IMR-90 (cell line): ENCODE measurements at regions not wholly inside any gene's neighbourhood (a gene's known extent, or its start where the extent isn't known, plus 50 kb on each side); places are given as distances from the start of the nearest gene placed in this dataset.

ENCODE experiments used
- ATAC-seq: fragments of 200-7000 bp; cut with Tn5 transposase; 2 replicates; pipeline ENCODE4 v1.9.1; 2020; ENCODE audit warnings: low read depth, mild to moderate bottlenecking, moderate library complexity
- BruUV-seq: library from RNA; stranded (reverse); fragments of 400-500 nt; replicated peaks from 2 replicates; lab custom pipeline; 2021; lab: Mats Ljungman, UMichigan
- CTCF ChIA-PET: fragments of 300-600 bp; formaldehyde crosslinking; extraction: SDS; loops from one replicate; lab custom pipeline; 2021; ENCODE audit warnings: antibody characterized with exemption; lab: Yijun Ruan, JAX
- POLR2A ChIA-PET: fragments of 300-600 bp; sonication (Branson Sonifier 250); formaldehyde crosslinking; loops from one replicate; lab custom pipeline; 2022; ENCODE audit warnings: antibody characterized with exemption; ENCODE audit not compliant: unreplicated experiment; lab: Charles Lee
- DNase-seq: peaks from one replicate; pipeline ENCODE4 v3.0.0; 2013
- H2AFZ ChIP-seq: replicated peaks from 2 replicates; pipeline ENCODE3; 2013; ENCODE audit warnings: low read length, mild to moderate bottlenecking; ENCODE audit not compliant: poor library complexity
- H2AK5ac ChIP-seq: 2 replicates; pipeline ENCODE4 v1.6.1; 2013; ENCODE audit warnings: low read depth, low read length, inconsistent platforms
- H2AK9ac ChIP-seq: replicated peaks from 2 replicates; pipeline ENCODE3; 2013; ENCODE audit warnings: mild to moderate bottlenecking, low read depth, low read length, moderate library complexity; ENCODE audit not compliant: poor library complexity
- H2BK120ac ChIP-seq: 2 replicates; pipeline ENCODE4 v1.6.1; 2013; ENCODE audit warnings: low read depth, low read length, inconsistent platforms
- H2BK15ac ChIP-seq: 3 replicates; pipeline ENCODE4 v1.6.1; 2013; ENCODE audit warnings: low read depth, low read length, inconsistent platforms
- H2BK20ac ChIP-seq: 2 replicates; pipeline ENCODE4 v1.6.1; 2013; ENCODE audit warnings: low read depth, mild to moderate bottlenecking, inconsistent platforms, low read length, moderate library complexity
- H2BK5ac ChIP-seq: 2 replicates; pipeline ENCODE4 v1.6.1; 2013; ENCODE audit warnings: mild to moderate bottlenecking, low read depth, low read length, inconsistent platforms; ENCODE audit not compliant: poor library complexity, severe bottlenecking
- H3K14ac ChIP-seq: replicated peaks from 2 replicates; pipeline ENCODE4 v1.6.1; 2013; ENCODE audit warnings: low read depth, low read length, inconsistent platforms
- H3K18ac ChIP-seq: 2 replicates; pipeline ENCODE4 v1.6.1; 2013; ENCODE audit warnings: low read depth, low read length, control low read depth
- H3K23ac ChIP-seq: 2 replicates; pipeline ENCODE4 v1.6.1; 2013; ENCODE audit warnings: low read depth, low read length, inconsistent platforms
- H3K27ac ChIP-seq: 2 replicates; pipeline ENCODE4 v1.5.1; 2013; ENCODE audit warnings: mild to moderate bottlenecking, control low read depth, low read length; ENCODE audit not compliant: insufficient read depth
- H3K27me3 ChIP-seq: 2 replicates; pipeline ENCODE4 v1.6.1; 2013; ENCODE audit warnings: low read length; ENCODE audit not compliant: control insufficient read depth, insufficient read depth
- H3K36me3 ChIP-seq: 2 replicates; pipeline ENCODE4 v1.6.1; 2013; ENCODE audit warnings: low read length, mixed read lengths; ENCODE audit not compliant: control insufficient read depth, insufficient read depth
- H3K4ac ChIP-seq: 2 replicates; pipeline ENCODE4 v1.6.1; 2013; ENCODE audit warnings: low read depth, low read length, inconsistent platforms
- H3K4me1 ChIP-seq: 2 replicates; pipeline ENCODE4 v1.6.1; 2013; ENCODE audit warnings: low read length, mixed read lengths; ENCODE audit not compliant: control insufficient read depth, insufficient read depth
- H3K4me2 ChIP-seq: 2 replicates; pipeline ENCODE4 v1.6.1; 2013; ENCODE audit warnings: low read depth, mild to moderate bottlenecking, control low read depth, low read length, moderate library complexity
- H3K4me3 ChIP-seq: 2 replicates; pipeline ENCODE4 v1.5.1; 2013; ENCODE audit warnings: low read depth, mild to moderate bottlenecking, control low read depth, low read length, moderate library complexity; ENCODE audit not compliant: insufficient read depth
- H3K56ac ChIP-seq: 2 replicates; pipeline ENCODE4 v1.6.1; 2013; ENCODE audit warnings: low read length, inconsistent platforms; ENCODE audit not compliant: insufficient read depth; ENCODE audit errors: extremely low read depth
- H3K79me1 ChIP-seq, 2 experiments: 2 replicates each; pipeline ENCODE4 v1.6.1; 2013; ENCODE audit warnings: low read length in 2 of 2, inconsistent platforms in 1 of 2, low read depth in 1 of 2
- H3K9ac ChIP-seq: 2 replicates; pipeline ENCODE4 v1.6.1; 2013; ENCODE audit warnings: low read depth, low read length, control low read depth
- H3K9me1 ChIP-seq: 2 replicates; pipeline ENCODE4 v1.6.1; 2013; ENCODE audit warnings: low read length, inconsistent platforms; ENCODE audit not compliant: insufficient read depth
- H3K9me3 ChIP-seq: 2 replicates; pipeline ENCODE4 v1.6.1; 2013; ENCODE audit warnings: low read length; ENCODE audit not compliant: control insufficient read depth, insufficient read depth
- H4K20me1 ChIP-seq: 2 replicates; pipeline ENCODE4 v1.6.1; 2013; ENCODE audit warnings: low read length, inconsistent platforms; ENCODE audit not compliant: insufficient read depth
- H4K5ac ChIP-seq: 2 replicates; pipeline ENCODE4 v1.6.1; 2013; ENCODE audit warnings: mild to moderate bottlenecking, low read depth, low read length, control low read depth
- H4K8ac ChIP-seq, 2 experiments: 2 replicates each; pipeline ENCODE4 v1.6.1; 2013; ENCODE audit warnings: low read depth in 2 of 2, low read length in 2 of 2, control low read depth in 1 of 2, inconsistent platforms in 1 of 2
- H4K91ac ChIP-seq: 2 replicates; pipeline ENCODE4 v1.6.1; 2013; ENCODE audit warnings: low read depth, low read length, inconsistent platforms; ENCODE audit not compliant: insufficient read depth
- BHLHE40 ChIP-seq: fragments of 150-350 bp; IDR thresholded peaks from 2 replicates; pipeline ENCODE4 v1.6.1; 2016; ENCODE audit warnings: mild to moderate bottlenecking, low read depth, low read length
- CEBPB ChIP-seq: IDR thresholded peaks from 2 replicates; pipeline ENCODE4 v1.6.1; 2012; ENCODE audit warnings: low read depth, low read length, improper control_type of control experiment
- CHD1 ChIP-seq: IDR thresholded peaks from 2 replicates; pipeline ENCODE4 v1.6.1; 2012; ENCODE audit warnings: low read depth, low read length, improper control_type of control experiment
- ELK1 ChIP-seq: fragments of 150-350 bp; IDR thresholded peaks from 2 replicates; pipeline ENCODE4 v1.6.1; 2016; ENCODE audit warnings: low read depth, mild to moderate bottlenecking, low read length, moderate library complexity, borderline replicate concordance
- FOS ChIP-seq: fragments of 150-350 bp; IDR thresholded peaks from 2 replicates; pipeline ENCODE4 v1.6.1; 2016; ENCODE audit warnings: low read depth, low read length
- MAFK ChIP-seq: IDR thresholded peaks from 2 replicates; pipeline ENCODE4 v1.6.1; 2012; ENCODE audit warnings: low read depth, low read length, improper control_type of control experiment
- MAZ ChIP-seq: IDR thresholded peaks from 2 replicates; pipeline ENCODE4 v1.6.1; 2012; ENCODE audit warnings: low read depth, mild to moderate bottlenecking, low read length, improper control_type of control experiment, moderate library complexity, borderline replicate concordance
- MXI1 ChIP-seq: IDR thresholded peaks from 2 replicates; pipeline ENCODE4 v1.6.1; 2012; ENCODE audit warnings: low read depth, mild to moderate bottlenecking, low read length, moderate library complexity, borderline replicate concordance
- NFE2L2 ChIP-seq: fragments of 150-350 bp; IDR thresholded peaks from 2 replicates; pipeline ENCODE4 v1.6.1; 2016; ENCODE audit warnings: low read depth, mild to moderate bottlenecking, low read length
- POLR2A ChIP-seq: IDR thresholded peaks from 2 replicates; pipeline ENCODE4 v1.6.1; 2012; ENCODE audit warnings: mild to moderate bottlenecking, low read depth, low read length
- RAD21 ChIP-seq: IDR thresholded peaks from 2 replicates; pipeline ENCODE4 v1.6.1; 2012; ENCODE audit warnings: low read length, improper control_type of control experiment
- RCOR1 ChIP-seq: IDR thresholded peaks from 2 replicates; pipeline ENCODE4 v1.6.1; 2012; ENCODE audit warnings: mild to moderate bottlenecking, low read length, improper control_type of control experiment; ENCODE audit not compliant: insufficient replicate concordance
- RFX5 ChIP-seq: IDR thresholded peaks from 2 replicates; pipeline ENCODE4 v1.8.0; 2012; ENCODE audit warnings: low read depth, mild to moderate bottlenecking, low read length, moderate library complexity
- SMC3 ChIP-seq: fragments of 150-350 bp; IDR thresholded peaks from 2 replicates; pipeline ENCODE4 v1.6.1; 2016; ENCODE audit warnings: low read depth, mild to moderate bottlenecking, antibody characterized with exemption, low read length, moderate library complexity
- USF2 ChIP-seq: fragments of 150-350 bp; IDR thresholded peaks from 2 replicates; pipeline ENCODE4 v1.6.1; 2017; ENCODE audit warnings: mild to moderate bottlenecking, antibody characterized with exemption, low read length, low read depth
- WGBS, 2 experiments: methylation state at CpG; one replicate each; pipeline versions ENCODE4 v1.1.5 to v1.1.7; 2013; ENCODE audit warnings: missing lambda C conversion rate in 2 of 2; ENCODE audit not compliant: insufficient read length in 1 of 2; ENCODE audit errors: extremely low coverage in 2 of 2; 5-methylcytosine and 5-hydroxymethylcytosine counted together
- dilution Hi-C: fragments of 300-500 bp; cut with HindIII; formaldehyde crosslinking; loops from one replicate; pipeline ENCODE4 v1.14.3; 2018; ENCODE audit warnings: low sequenced_read_pairs; ENCODE audit not compliant: unreplicated experiment
- in situ Hi-C: fragments of 300-500 bp; cut with MboI; formaldehyde crosslinking; loops from 3 replicates; pipeline ENCODE4 v1.14.3; 2019; ENCODE audit warnings: low sequenced_read_pairs, inconsistent platforms, mixed read lengths
- intact Hi-C: fragments of 100-400 bp; cut with micrococcal nuclease; formaldehyde crosslinking; loops from 2 replicates; pipeline ENCODE4 v1.10.0; 2022
- TF ChIP-seq, protein P1 (sequence below): conservative IDR thresholded peaks from 2 replicates; pipeline ENCODE4 v1.5.1; 2012; ENCODE audit warnings: mild to moderate bottlenecking, low read depth, low read length, improper control_type of control experiment

DNA sequence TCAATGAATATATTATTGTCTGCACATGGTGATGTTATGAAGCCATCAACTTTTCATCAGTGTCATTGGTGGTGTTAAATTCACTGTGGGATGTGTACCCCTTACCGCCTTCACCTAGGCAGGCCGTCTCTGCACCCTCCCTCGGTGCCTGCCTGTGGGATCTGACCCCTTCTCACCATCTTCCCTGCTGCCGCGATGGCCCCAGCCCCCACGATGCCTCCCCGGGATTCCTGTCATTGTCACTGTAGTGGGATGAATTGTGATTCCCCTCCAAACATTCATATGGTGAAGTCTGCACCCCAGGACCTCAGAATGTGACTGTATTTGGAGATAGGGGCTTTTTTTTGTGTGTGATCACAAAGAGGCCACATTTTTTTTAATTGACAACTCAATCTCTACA, 198.3 kb upstream of the HS6ST1 start:
- H2BK120ac ChIP-seq = no peak overlapping the region
- no peak overlapping the region for H4K8ac ChIP-seq
- H2AFZ ChIP-seq = no peak overlapping the region
- no peak overlapping the region for H3K14ac ChIP-seq
- H4K91ac ChIP-seq = no peak overlapping the region
- POLR2A ChIA-PET = no interaction called here
- no peak overlapping the region for H3K23ac ChIP-seq
- no peaks in the 10 kb centered on the region for H3K9me1 ChIP-seq
- H2BK20ac ChIP-seq = no peak overlapping the region
- H3K36me3 ChIP-seq = no peaks in the 10 kb centered on the region
- no peaks in the 10 kb centered on the region; the same call in 1 of the 2 replicates for H3K27me3 ChIP-seq
- no peaks in the 10 kb centered on the region for H4K20me1 ChIP-seq
- no peak overlapping the region for H2AK5ac ChIP-seq
- no peaks in the 10 kb centered on the region for H3K79me1 ChIP-seq
- H4K5ac ChIP-seq = no peak overlapping the region
- H3K56ac ChIP-seq = no peak overlapping the region
- H3K18ac ChIP-seq = no peak overlapping the region
- ATAC-seq = no peak
- in situ Hi-C loops = no loop called here
- dilution Hi-C loops = no loop called here
- no peak overlapping the region for H3K4me2 ChIP-seq
- no CpG with 5 or more reads among the region's 7 CpGs for WGBS, 2 experiments
- H2BK15ac ChIP-seq = no peak overlapping the region
- no peaks in the 10 kb centered on the region; the same call in 1 of the 2 replicates for H3K4me1 ChIP-seq
- TF ChIP-seq ELK1 (no peak), NFE2L2 (no peak), CEBPB (no peak), FOS (no peak), MAZ (no peak), RCOR1 (no peak), RFX5 (no peak), CHD1 (no peak), POLR2A (no peak), RAD21 (no peak), MAFK (no peak), BHLHE40 (no peak), MXI1 (no peak), USF2 (no peak), SMC3 (no peak)
- TF ChIP-seq, protein P1, sequence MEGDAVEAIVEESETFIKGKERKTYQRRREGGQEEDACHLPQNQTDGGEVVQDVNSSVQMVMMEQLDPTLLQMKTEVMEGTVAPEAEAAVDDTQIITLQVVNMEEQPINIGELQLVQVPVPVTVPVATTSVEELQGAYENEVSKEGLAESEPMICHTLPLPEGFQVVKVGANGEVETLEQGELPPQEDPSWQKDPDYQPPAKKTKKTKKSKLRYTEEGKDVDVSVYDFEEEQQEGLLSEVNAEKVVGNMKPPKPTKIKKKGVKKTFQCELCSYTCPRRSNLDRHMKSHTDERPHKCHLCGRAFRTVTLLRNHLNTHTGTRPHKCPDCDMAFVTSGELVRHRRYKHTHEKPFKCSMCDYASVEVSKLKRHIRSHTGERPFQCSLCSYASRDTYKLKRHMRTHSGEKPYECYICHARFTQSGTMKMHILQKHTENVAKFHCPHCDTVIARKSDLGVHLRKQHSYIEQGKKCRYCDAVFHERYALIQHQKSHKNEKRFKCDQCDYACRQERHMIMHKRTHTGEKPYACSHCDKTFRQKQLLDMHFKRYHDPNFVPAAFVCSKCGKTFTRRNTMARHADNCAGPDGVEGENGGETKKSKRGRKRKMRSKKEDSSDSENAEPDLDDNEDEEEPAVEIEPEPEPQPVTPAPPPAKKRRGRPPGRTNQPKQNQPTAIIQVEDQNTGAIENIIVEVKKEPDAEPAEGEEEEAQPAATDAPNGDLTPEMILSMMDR = no peak
- intact Hi-C loops = no loop called here
- H3K4me3 ChIP-seq = no peak overlapping the region
- no peak overlapping the region for H2BK5ac ChIP-seq
- no peak overlapping the region for H2AK9ac ChIP-seq
- BruUV-seq = no TSS peak
- H3K27ac ChIP-seq = no peak overlapping the region
- CTCF ChIA-PET = interaction anchor here (0.6 kb wide), 1 partner anchor 158 kb away, joined by 5 read pairs; no protein-coding TSS in a partner anchor
- DNase-seq = no peak
- H3K9ac ChIP-seq = no peak overlapping the region
- no peaks in the 10 kb centered on the region for H3K9me3 ChIP-seq
- no peak overlapping the region for H3K4ac ChIP-seq
